ENCODE measurements at regions not wholly inside any gene's neighbourhood (a gene's known extent, or its start where the extent isn't known, plus 50 kb on each side); places are given as distances from the start of the nearest gene placed in this dataset.
"Not testable (repeated sequence)": the region's sequence is repeated elsewhere in the genome, so short reads cannot be mapped to it uniquely, and the experiment has no call there.

- Histone ChIP-seq H3K4me3 (no peak overlapping the region), H3K27me3 (no peaks in the 10 kb centered on the region), H3K27ac (no peak overlapping the region), H3K36me3 (no peaks in the 10 kb centered on the region), H3K4me1 (no peaks in the 10 kb centered on the region), H3K9me3 (no peaks in the 10 kb centered on the region)
- TF ChIP-seq, protein P1, sequence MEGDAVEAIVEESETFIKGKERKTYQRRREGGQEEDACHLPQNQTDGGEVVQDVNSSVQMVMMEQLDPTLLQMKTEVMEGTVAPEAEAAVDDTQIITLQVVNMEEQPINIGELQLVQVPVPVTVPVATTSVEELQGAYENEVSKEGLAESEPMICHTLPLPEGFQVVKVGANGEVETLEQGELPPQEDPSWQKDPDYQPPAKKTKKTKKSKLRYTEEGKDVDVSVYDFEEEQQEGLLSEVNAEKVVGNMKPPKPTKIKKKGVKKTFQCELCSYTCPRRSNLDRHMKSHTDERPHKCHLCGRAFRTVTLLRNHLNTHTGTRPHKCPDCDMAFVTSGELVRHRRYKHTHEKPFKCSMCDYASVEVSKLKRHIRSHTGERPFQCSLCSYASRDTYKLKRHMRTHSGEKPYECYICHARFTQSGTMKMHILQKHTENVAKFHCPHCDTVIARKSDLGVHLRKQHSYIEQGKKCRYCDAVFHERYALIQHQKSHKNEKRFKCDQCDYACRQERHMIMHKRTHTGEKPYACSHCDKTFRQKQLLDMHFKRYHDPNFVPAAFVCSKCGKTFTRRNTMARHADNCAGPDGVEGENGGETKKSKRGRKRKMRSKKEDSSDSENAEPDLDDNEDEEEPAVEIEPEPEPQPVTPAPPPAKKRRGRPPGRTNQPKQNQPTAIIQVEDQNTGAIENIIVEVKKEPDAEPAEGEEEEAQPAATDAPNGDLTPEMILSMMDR (IDR thresholded peaks at IDR 0.05), result no peak
- TF ChIP-seq POLR2AphosphoS5 (IDR thresholded peaks at IDR 0.05) (no peak), POLR2A (IDR thresholded peaks at IDR 0.05) (no peak)
- no peak for DNase-seq (ENCODE audit: low spot score in 2 of 2)
- intact Hi-C loops (cut with DNase I; ENCODE audit: low total_unique reads), result no loop called here
These were observed 511.5 kb downstream of the GLUD2 start for GRCh38 chrX:121558886-121559285.

GRCh38 chrX:121562616-121563015, 515.2 kb downstream of the GLUD2 start:
- TF ChIP-seq, protein P1 (IDR thresholded peaks at IDR 0.05), result no peak
- H3K4me3 ChIP-seq, result no peak overlapping the region
- H3K27me3 ChIP-seq, result no peaks in the 10 kb centered on the region
- intact Hi-C loops (cut with DNase I; ENCODE audit: low total_unique reads), result no loop called here
- no peaks in the 10 kb centered on the region for H3K4me1 ChIP-seq
- H3K36me3 ChIP-seq, result no peaks in the 10 kb centered on the region
- no peaks in the 10 kb centered on the region for H3K9me3 ChIP-seq
- no peak for DNase-seq (ENCODE audit: low spot score in 2 of 2)
- H3K27ac ChIP-seq, result no peak overlapping the region

DNA sequence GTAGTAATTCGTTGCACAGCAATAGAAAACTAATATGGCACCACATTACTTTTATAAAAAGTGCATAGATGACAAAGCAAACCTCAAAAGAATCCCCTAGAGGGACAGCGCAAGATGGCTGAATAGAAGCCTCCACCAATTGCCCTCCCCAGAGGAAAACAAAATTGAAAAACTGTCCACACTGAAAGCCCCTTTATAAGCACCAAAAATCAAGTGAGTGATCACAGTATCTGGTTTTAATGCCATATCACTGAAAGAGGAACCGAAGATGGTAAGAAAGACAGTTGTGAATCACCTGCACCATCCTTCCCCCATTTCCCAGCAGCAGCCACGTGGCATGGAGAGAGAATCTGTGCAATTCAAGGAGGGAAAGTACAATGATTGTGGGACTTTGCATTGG, 522.2 kb downstream of the GLUD2 start:
- Histone ChIP-seq H3K9me3 (no peaks in the 10 kb centered on the region), H3K4me1 (no peaks in the 10 kb centered on the region), H3K36me3 (no peaks in the 10 kb centered on the region), H3K27me3 (no peaks in the 10 kb centered on the region), H3K27ac (no peak overlapping the region), H3K4me3 (no peak overlapping the region)
- intact Hi-C loops (cut with DNase I; ENCODE audit: low total_unique reads), result no loop called here
- DNase-seq (ENCODE audit: low spot score in 2 of 2), result no peak
- TF ChIP-seq, protein P1 (IDR thresholded peaks at IDR 0.05), result no peak
- TF ChIP-seq POLR2A (IDR thresholded peaks at IDR 0.05) (no peak), POLR2AphosphoS5 (IDR thresholded peaks at IDR 0.05) (no peak)

GRCh38 chrX:121570072-121570841, 522.8 kb downstream of the GLUD2 start:
- intact Hi-C loops (cut with DNase I; ENCODE audit: low total_unique reads), result no loop called here
- H3K4me1 ChIP-seq, result no peaks in the 10 kb centered on the region
- H3K36me3 ChIP-seq, result no peaks in the 10 kb centered on the region
- no peak overlapping the region for H3K4me3 ChIP-seq
- H3K9me3 ChIP-seq, result no peaks in the 10 kb centered on the region
- no peaks in the 10 kb centered on the region for H3K27me3 ChIP-seq
- H3K27ac ChIP-seq, result no peak overlapping the region
- no peak for DNase-seq (ENCODE audit: low spot score in 2 of 2)
- TF ChIP-seq POLR2AphosphoS5 (IDR thresholded peaks at IDR 0.05) (no peak), POLR2A (IDR thresholded peaks at IDR 0.05) (no peak)
- TF ChIP-seq, protein P1 (IDR thresholded peaks at IDR 0.05), result no peak

GRCh38 chrX:121571333-121571732, 523.9 kb downstream of the GLUD2 start:
- Histone ChIP-seq H3K9me3 (no peaks in the 10 kb centered on the region), H3K27ac (no peak overlapping the region), H3K4me1 (no peaks in the 10 kb centered on the region), H3K4me3 (no peak overlapping the region), H3K27me3 (no peaks in the 10 kb centered on the region), H3K36me3 (no peaks in the 10 kb centered on the region)
- TF ChIP-seq POLR2A (IDR thresholded peaks at IDR 0.05) (no peak), POLR2AphosphoS5 (IDR thresholded peaks at IDR 0.05) (no peak)
- TF ChIP-seq, protein P1 (IDR thresholded peaks at IDR 0.05), result no peak
- DNase-seq (ENCODE audit: low spot score in 2 of 2), result no peak
- intact Hi-C loops (cut with DNase I; ENCODE audit: low total_unique reads), result no loop called here

DNA sequence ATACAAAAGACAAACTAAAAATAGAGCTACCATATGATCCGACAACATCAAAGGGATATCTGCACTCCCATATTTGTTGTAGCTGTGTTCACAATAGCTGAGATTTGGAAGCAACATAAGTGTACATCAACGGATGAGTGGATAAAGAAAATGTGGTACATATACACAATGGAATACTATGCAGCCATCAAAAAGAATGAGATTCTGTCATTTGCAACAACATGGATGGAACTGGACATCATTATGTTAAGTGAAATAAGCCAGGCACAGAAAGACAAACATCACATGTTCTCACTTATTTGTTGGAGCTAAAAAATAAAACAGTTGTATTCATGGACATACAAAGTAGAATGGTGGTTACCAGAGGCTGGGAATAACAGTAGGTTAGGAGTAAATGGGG, 527.0 kb downstream of the GLUD2 start:
- H3K9me3 ChIP-seq; H3K27me3 ChIP-seq; H3K4me3 ChIP-seq; DNase-seq (ENCODE audit: low spot score in 2 of 2); H3K4me1 ChIP-seq; H3K27ac ChIP-seq; intact Hi-C loops (cut with DNase I; ENCODE audit: low total_unique reads); H3K36me3 ChIP-seq: not testable (repeated sequence)
